HEK293T (cell line): ENCODE measurements at regions not wholly inside any gene's neighbourhood (a gene's known extent, or its start where the extent isn't known, plus 50 kb on each side); places are given as distances from the start of the nearest gene placed in this dataset.
"Not testable (repeated sequence)": the region's sequence is repeated elsewhere in the genome, so short reads cannot be mapped to it uniquely, and the experiment has no call there.

Experiments
- CTCF ChIA-PET: fragments of 350-600 bp; formaldehyde crosslinking; extraction: SDS; loops from one replicate; lab custom pipeline; 2021; ENCODE audit warnings: antibody characterized with exemption, inconsistent platforms; lab: Yijun Ruan, JAX
- POLR2A ChIA-PET: fragments of 350-600 bp; formaldehyde crosslinking; extraction: SDS; loops from one replicate; lab custom pipeline; 2020; ENCODE audit warnings: antibody characterized with exemption, inconsistent platforms; lab: Yijun Ruan, JAX
- DNase-seq: peaks from one replicate; pipeline ENCODE4 v3.0.0; 2012; ENCODE audit warnings: mixed read lengths; ENCODE audit errors: extremely low spot score
- ARNT ChIP-seq: fragments of 450-650 bp; IDR thresholded peaks from 2 replicates; pipeline ENCODE4 v1.6.1; 2017; ENCODE audit warnings: mild to moderate bottlenecking
- BHLHE40 ChIP-seq: fragments of 450-650 bp; IDR thresholded peaks from 2 replicates; pipeline ENCODE4 v1.6.1; 2016; ENCODE audit warnings: mild to moderate bottlenecking, moderate library complexity, borderline replicate concordance
- CTBP1 ChIP-seq: fragments of 450-650 bp; IDR thresholded peaks from 2 replicates; pipeline ENCODE4 v1.6.1; 2016; ENCODE audit warnings: borderline replicate concordance
- ELF4 ChIP-seq: fragments of 450-650 bp; IDR thresholded peaks from 2 replicates; pipeline ENCODE4 v1.6.1; 2017; ENCODE audit warnings: antibody characterized with exemption
- FOXA1 ChIP-seq: fragments of 450-650 bp; IDR thresholded peaks from 2 replicates; pipeline ENCODE4 v1.6.1; 2016; ENCODE audit warnings: mild to moderate bottlenecking
- FOXK2 ChIP-seq: fragments of 450-650 bp; IDR thresholded peaks from 2 replicates; pipeline ENCODE4 v1.6.1; 2016; ENCODE audit warnings: mild to moderate bottlenecking
- FOXM1 ChIP-seq: fragments of 450-650 bp; IDR thresholded peaks from 2 replicates; pipeline ENCODE4 v1.6.1; 2017; ENCODE audit warnings: mild to moderate bottlenecking, borderline replicate concordance
- HDGF ChIP-seq: fragments of 450-650 bp; IDR thresholded peaks from 2 replicates; pipeline ENCODE4 v1.6.1; 2017; ENCODE audit warnings: antibody characterized with exemption, borderline replicate concordance
- L3MBTL2 ChIP-seq: fragments of 450-650 bp; conservative IDR thresholded peaks from 2 replicates; pipeline ENCODE4 v1.6.1; 2016; ENCODE audit warnings: mild to moderate bottlenecking
- LEF1 ChIP-seq: fragments of 450-650 bp; IDR thresholded peaks from 2 replicates; pipeline ENCODE4 v1.6.1; 2017; ENCODE audit warnings: mild to moderate bottlenecking, borderline replicate concordance
- NFRKB ChIP-seq: fragments of 450-650 bp; IDR thresholded peaks from 2 replicates; pipeline ENCODE4 v1.6.1; 2016; ENCODE audit warnings: mild to moderate bottlenecking, moderate library complexity
- SP1 ChIP-seq: fragments of 450-650 bp; IDR thresholded peaks from 2 replicates; pipeline ENCODE4 v1.6.1; 2017
- SUZ12 ChIP-seq: fragments of 450-650 bp; IDR thresholded peaks from 2 replicates; pipeline ENCODE4 v1.6.1; 2016; ENCODE audit warnings: mild to moderate bottlenecking
- TARDBP ChIP-seq: fragments of 450-650 bp; IDR thresholded peaks from 2 replicates; pipeline ENCODE4 v1.6.1; 2016
- ZNF384 ChIP-seq: fragments of 450-650 bp; IDR thresholded peaks from 2 replicates; pipeline ENCODE4 v1.6.1; 2016
- TF ChIP-seq, protein P1 (sequence below): fragments of 450-650 bp; IDR thresholded peaks from 2 replicates; pipeline ENCODE4 v1.6.1; 2016

DNA sequence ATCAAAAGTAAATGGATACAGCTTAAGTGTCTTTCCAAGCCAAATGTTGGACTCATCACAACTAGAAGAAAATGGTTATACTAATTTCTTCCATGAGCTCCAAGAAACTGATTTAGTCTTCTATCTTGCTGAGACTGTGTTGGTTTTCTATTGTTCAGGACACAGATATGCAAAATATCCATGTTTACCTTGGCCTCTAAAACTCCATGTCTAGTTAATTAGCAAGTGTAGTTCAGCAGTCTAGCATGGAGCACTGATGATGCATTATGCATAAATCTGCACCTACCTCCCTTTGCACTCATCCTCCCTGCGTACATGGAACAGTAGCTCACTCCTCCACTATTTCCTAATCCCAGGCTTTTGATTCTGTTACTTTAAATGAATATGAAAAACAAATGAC is 731.4 kb upstream of the CHAC2 start:
- no peak for DNase-seq
- ChIA-PET POLR2A (no interaction called here), CTCF (interaction anchor here (0.6 kb wide), 1 partner anchor 110 kb away, joined by 3 read pairs; no protein-coding TSS in a partner anchor)
- no peak for TF ChIP-seq FOXM1
- TF ChIP-seq ELF4, result no peak
- TF ChIP-seq LEF1, result no peak
- no peak for TF ChIP-seq ARNT
- TF ChIP-seq L3MBTL2, result no peak
- TF ChIP-seq SP1, result no peak
- TF ChIP-seq CTBP1, result no peak

GRCh38 chr2:53035153-53035552 is 732.5 kb upstream of the CHAC2 start:
- no peak for DNase-seq
- ChIA-PET POLR2A (no interaction called here), CTCF (no interaction called here)
- TF ChIP-seq ARNT (no peak), ELF4 (no peak), NFRKB (no peak), SP1 (no peak), BHLHE40 (no peak), HDGF (no peak)

- POLR2A ChIA-PET, result no interaction called here
- DNase-seq, result no peak
- CTCF ChIA-PET, result no interaction called here
- TF ChIP-seq BHLHE40 (no peak), SUZ12 (no peak), ELF4 (no peak), LEF1 (no peak), SP1 (no peak), L3MBTL2 (no peak), FOXA1 (no peak), FOXM1 (no peak), TARDBP (no peak), NFRKB (no peak), CTBP1 (no peak), HDGF (no peak), ZNF384 (no peak), ARNT (no peak), FOXK2 (no peak)
Measured at GRCh38 chr2:53033411-53033810, 734.2 kb upstream of the CHAC2 start.

GRCh38 chr2:53028746-53029423 is 738.7 kb upstream of the CHAC2 start:
- no peak for DNase-seq
- CTCF ChIA-PET, result interaction anchor here (1.5 kb wide), 1 partner anchor 8 kb away, joined by 3 read pairs; no protein-coding TSS in a partner anchor
- TF ChIP-seq SUZ12, result no peak
- TF ChIP-seq LEF1, result no peak
- no peak for TF ChIP-seq SP1
- no peak for TF ChIP-seq BHLHE40
- TF ChIP-seq ARNT, result no peak
- TF ChIP-seq, protein P1, sequence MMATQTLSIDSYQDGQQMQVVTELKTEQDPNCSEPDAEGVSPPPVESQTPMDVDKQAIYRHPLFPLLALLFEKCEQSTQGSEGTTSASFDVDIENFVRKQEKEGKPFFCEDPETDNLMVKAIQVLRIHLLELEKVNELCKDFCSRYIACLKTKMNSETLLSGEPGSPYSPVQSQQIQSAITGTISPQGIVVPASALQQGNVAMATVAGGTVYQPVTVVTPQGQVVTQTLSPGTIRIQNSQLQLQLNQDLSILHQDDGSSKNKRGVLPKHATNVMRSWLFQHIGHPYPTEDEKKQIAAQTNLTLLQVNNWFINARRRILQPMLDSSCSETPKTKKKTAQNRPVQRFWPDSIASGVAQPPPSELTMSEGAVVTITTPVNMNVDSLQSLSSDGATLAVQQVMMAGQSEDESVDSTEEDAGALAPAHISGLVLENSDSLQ, result no peak
- TF ChIP-seq ELF4, result no peak
- no peak for TF ChIP-seq NFRKB
- no peak for TF ChIP-seq L3MBTL2
- TF ChIP-seq ZNF384, result no peak
- TF ChIP-seq HDGF, result no peak
- TF ChIP-seq FOXK2, result no peak
- no peak for TF ChIP-seq CTBP1
- no peak for TF ChIP-seq FOXM1
- no peak for TF ChIP-seq TARDBP
- TF ChIP-seq FOXA1, result no peak
- POLR2A ChIA-PET, result no interaction called here

- TF ChIP-seq ELF4, result no peak
- TF ChIP-seq NFRKB, result no peak
- CTCF ChIA-PET, result interaction anchor here (1.5 kb wide), 1 partner anchor 9 kb away, joined by 3 read pairs; no protein-coding TSS in a partner anchor
- POLR2A ChIA-PET, result no interaction called here
- no peak for DNase-seq
Measured at GRCh38 chr2:53028225-53028624, 739.4 kb upstream of the CHAC2 start.

- CTCF ChIA-PET, POLR2A ChIA-PET, DNase-seq: not testable (repeated sequence)
Measured at GRCh38 chr2:53022248-53022647, 745.4 kb upstream of the CHAC2 start.

DNA sequence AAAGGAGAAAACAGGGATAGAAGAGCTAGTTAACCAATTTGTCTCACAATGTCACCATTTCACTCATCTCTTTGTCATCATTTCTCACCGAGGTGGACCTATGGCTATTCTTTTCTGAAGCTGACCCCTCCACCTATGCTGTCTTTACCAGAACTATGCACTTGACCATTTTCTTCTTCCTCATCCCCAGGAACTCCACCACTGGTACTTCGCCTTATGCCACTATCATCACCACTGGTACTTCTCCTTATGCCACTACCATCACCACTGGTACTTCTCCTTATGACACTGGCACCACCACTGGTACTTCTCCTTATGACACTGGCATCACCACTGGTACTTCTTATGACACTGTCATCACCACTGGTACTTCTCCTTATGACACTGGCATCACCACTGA is 745.8 kb upstream of the CHAC2 start:
- CTCF ChIA-PET, result no interaction called here
- no peak for DNase-seq
- TF ChIP-seq LEF1 (no peak), ZNF384 (no peak), TARDBP (no peak), L3MBTL2 (no peak)
- POLR2A ChIA-PET, result no interaction called here

GRCh38 chr2:53021292-53021691 is 746.3 kb upstream of the CHAC2 start:
- ChIA-PET CTCF (no interaction called here), POLR2A (no interaction called here)
- no peak for DNase-seq
- TF ChIP-seq FOXK2 (no peak), ZNF384 (no peak), ARNT (no peak), LEF1 (no peak), L3MBTL2 (no peak), HDGF (no peak), BHLHE40 (no peak), TARDBP (no peak), ELF4 (no peak), CTBP1 (no peak), SP1 (no peak), NFRKB (no peak), FOXM1 (no peak)
- TF ChIP-seq, protein P1, result no peak
